ENCODE measurements at regions not wholly inside any gene's neighbourhood (a gene's known extent, or its start where the extent isn't known, plus 50 kb on each side); places are given as distances from the start of the nearest gene placed in this dataset.

- no peak for DNase-seq
- H3K4me3 Mint-ChIP-seq, result no peak overlapping the region
- no peak overlapping the region for H3K27ac Mint-ChIP-seq
- no peaks in the 10 kb centered on the region for H3K27me3 Mint-ChIP-seq (ENCODE audit: low read depth)
- ATAC-seq (replicated peaks in 1 of 2), result no peak
- H3K36me3 Mint-ChIP-seq (ENCODE audit: insufficient read depth in 2 of 2), result no peaks in the 10 kb centered on the region
- H3K4me1 Mint-ChIP-seq (ENCODE audit: low read depth), result no peaks in the 10 kb centered on the region
- H3K9me3 Mint-ChIP-seq, result peaks cover 8% of the 10 kb centered on the region in 2 donors
Observed at GRCh38 chr20:10970109-10970508, 296.3 kb upstream of the JAG1 start.

GRCh38 chr20:10971096-10971495, 297.3 kb upstream of the JAG1 start:
- Mint-ChIP-seq H3K27me3 (ENCODE audit: low read depth) (no peaks in the 10 kb centered on the region), H3K9me3 (peaks cover 6 to 9% of the 10 kb centered on the region in 2 donors), H3K4me3 (no peak overlapping the region), H3K4me1 (ENCODE audit: low read depth) (no peaks in the 10 kb centered on the region), H3K27ac (no peak overlapping the region), H3K36me3 (ENCODE audit: insufficient read depth in 2 of 2) (no peaks in the 10 kb centered on the region)
- no peak for ATAC-seq (replicated peaks in 1 of 2)
- DNase-seq, result no peak

- H3K9me3 Mint-ChIP-seq, result peaks cover 6 to 10% of the 10 kb centered on the region in 2 donors
- H3K36me3 Mint-ChIP-seq (ENCODE audit: insufficient read depth in 2 of 2), result peaks cover 0 to 2% of the 10 kb centered on the region in 2 donors
- no peaks in the 10 kb centered on the region for H3K4me1 Mint-ChIP-seq (ENCODE audit: low read depth)
- H3K27me3 Mint-ChIP-seq (ENCODE audit: low read depth), result no peaks in the 10 kb centered on the region
- no peak overlapping the region for H3K27ac Mint-ChIP-seq
- H3K4me3 Mint-ChIP-seq, result no peak overlapping the region
- no peak for DNase-seq
- no peak for ATAC-seq (replicated peaks in 1 of 2)
Observed at GRCh38 chr20:10972219-10972860, 298.5 kb upstream of the JAG1 start.

GRCh38 chr20:10976051-10976450, 302.3 kb upstream of the JAG1 start:
- H3K27ac Mint-ChIP-seq, result no peak overlapping the region
- no peak overlapping the region for H3K4me3 Mint-ChIP-seq
- DNase-seq (no peak), ATAC-seq (replicated peaks in 1 of 2) (no peak)
- peaks cover 4 to 10% of the 10 kb centered on the region in 2 donors for H3K9me3 Mint-ChIP-seq
- H3K27me3 Mint-ChIP-seq (ENCODE audit: low read depth), result no peaks in the 10 kb centered on the region
- peaks cover 0 to 2% of the 10 kb centered on the region in 2 donors for H3K36me3 Mint-ChIP-seq (ENCODE audit: insufficient read depth in 2 of 2)
- H3K4me1 Mint-ChIP-seq (ENCODE audit: low read depth), result no peaks in the 10 kb centered on the region

GRCh38 chr20:10978019-10978702, 304.4 kb upstream of the JAG1 start:
- no peak for ATAC-seq (replicated peaks in 1 of 2)
- Mint-ChIP-seq H3K36me3 (ENCODE audit: insufficient read depth in 2 of 2) (peaks cover 0 to 2% of the 10 kb centered on the region in 2 donors), H3K4me3 (no peak overlapping the region), H3K9me3 (peaks cover 1 to 10% of the 10 kb centered on the region in 2 donors), H3K27me3 (ENCODE audit: low read depth) (no peaks in the 10 kb centered on the region), H3K27ac (no peak overlapping the region), H3K4me1 (ENCODE audit: low read depth) (no peaks in the 10 kb centered on the region)
- no peak for DNase-seq

GRCh38 chr20:10978713-10979112, 304.9 kb upstream of the JAG1 start:
- no peak overlapping the region for H3K27ac Mint-ChIP-seq
- no peak for ATAC-seq (replicated peaks in 1 of 2)

GRCh38 chr20:10982692-10983091, 308.9 kb upstream of the JAG1 start:
- H3K4me1 Mint-ChIP-seq (ENCODE audit: low read depth), result no peaks in the 10 kb centered on the region
- no peak overlapping the region for H3K27ac Mint-ChIP-seq
- peaks cover 0 to 1% of the 10 kb centered on the region in 2 donors for H3K9me3 Mint-ChIP-seq
- ATAC-seq (replicated peaks in 1 of 2) (no peak), DNase-seq (no peak)
- no peaks in the 10 kb centered on the region for H3K36me3 Mint-ChIP-seq (ENCODE audit: insufficient read depth in 2 of 2)
- no peaks in the 10 kb centered on the region for H3K27me3 Mint-ChIP-seq (ENCODE audit: low read depth)
- no peak overlapping the region for H3K4me3 Mint-ChIP-seq

More at GRCh38 chr20:10978713-10979112, 304.9 kb upstream of the JAG1 start:
- DNase-seq, result no peak
- H3K4me3 Mint-ChIP-seq, result no peak overlapping the region
- no peaks in the 10 kb centered on the region for H3K4me1 Mint-ChIP-seq (ENCODE audit: low read depth)
- no peaks in the 10 kb centered on the region for H3K27me3 Mint-ChIP-seq (ENCODE audit: low read depth)
- H3K9me3 Mint-ChIP-seq, result peaks cover 1 to 9% of the 10 kb centered on the region in 2 donors
- H3K36me3 Mint-ChIP-seq (ENCODE audit: insufficient read depth in 2 of 2), result peaks cover 0 to 2% of the 10 kb centered on the region in 2 donors

- Mint-ChIP-seq H3K27ac (no peak overlapping the region), H3K4me1 (ENCODE audit: low read depth) (no peaks in the 10 kb centered on the region), H3K36me3 (ENCODE audit: insufficient read depth in 2 of 2) (no peaks in the 10 kb centered on the region), H3K4me3 (no peak overlapping the region), H3K9me3 (peaks cover 0 to 3% of the 10 kb centered on the region in 2 donors), H3K27me3 (ENCODE audit: low read depth) (no peaks in the 10 kb centered on the region)
- DNase-seq (no peak), ATAC-seq (replicated peaks in 1 of 2) (no peak)
Observed at GRCh38 chr20:10984294-10984693, 310.5 kb upstream of the JAG1 start.

GRCh38 chr20:10984913-10985312, 311.1 kb upstream of the JAG1 start:
- Mint-ChIP-seq H3K36me3 (ENCODE audit: insufficient read depth in 2 of 2) (no peaks in the 10 kb centered on the region), H3K27ac (no peak overlapping the region), H3K27me3 (ENCODE audit: low read depth) (no peaks in the 10 kb centered on the region), H3K9me3 (peaks cover 0 to 5% of the 10 kb centered on the region in 2 donors), H3K4me3 (no peak overlapping the region), H3K4me1 (ENCODE audit: low read depth) (no peaks in the 10 kb centered on the region)
- DNase-seq (no peak), ATAC-seq (replicated peaks in 1 of 2) (no peak)

- no peak overlapping the region for H3K27ac Mint-ChIP-seq
- no peak for ATAC-seq (replicated peaks in 1 of 2)
- H3K4me1 Mint-ChIP-seq (ENCODE audit: low read depth), result no peaks in the 10 kb centered on the region
- no peak for DNase-seq
- no peak overlapping the region for H3K4me3 Mint-ChIP-seq
- H3K27me3 Mint-ChIP-seq (ENCODE audit: low read depth), result no peaks in the 10 kb centered on the region
- H3K9me3 Mint-ChIP-seq, result peaks cover 0 to 5% of the 10 kb centered on the region in 2 donors
- no peaks in the 10 kb centered on the region for H3K36me3 Mint-ChIP-seq (ENCODE audit: insufficient read depth in 2 of 2)
Observed at GRCh38 chr20:10985536-10985935, 311.7 kb upstream of the JAG1 start.

- H3K9me3 Mint-ChIP-seq, result peaks cover 0 to 5% of the 10 kb centered on the region in 2 donors
- H3K27ac Mint-ChIP-seq, result no peak overlapping the region
- no peaks in the 10 kb centered on the region for H3K27me3 Mint-ChIP-seq (ENCODE audit: low read depth)
- ATAC-seq (replicated peaks in 1 of 2) (no peak), DNase-seq (no peak)
- no peaks in the 10 kb centered on the region for H3K4me1 Mint-ChIP-seq (ENCODE audit: low read depth)
- no peak overlapping the region for H3K4me3 Mint-ChIP-seq
- H3K36me3 Mint-ChIP-seq (ENCODE audit: insufficient read depth in 2 of 2), result no peaks in the 10 kb centered on the region
Observed at GRCh38 chr20:10986586-10986985, 312.8 kb upstream of the JAG1 start.

- no peaks in the 10 kb centered on the region for H3K4me1 Mint-ChIP-seq (ENCODE audit: low read depth)
- H3K27me3 Mint-ChIP-seq (ENCODE audit: low read depth), result no peaks in the 10 kb centered on the region
- peaks cover 0 to 5% of the 10 kb centered on the region in 2 donors for H3K9me3 Mint-ChIP-seq
- H3K4me3 Mint-ChIP-seq, result no peak overlapping the region
- H3K27ac Mint-ChIP-seq, result no peak overlapping the region
- ATAC-seq (replicated peaks in 1 of 2), result no peak
- H3K36me3 Mint-ChIP-seq (ENCODE audit: insufficient read depth in 2 of 2), result no peaks in the 10 kb centered on the region
- no peak for DNase-seq
Observed at GRCh38 chr20:10987651-10988383, 314.0 kb upstream of the JAG1 start.

- Mint-ChIP-seq H3K4me1 (ENCODE audit: low read depth) (no peaks in the 10 kb centered on the region), H3K9me3 (peaks cover 3 to 4% of the 10 kb centered on the region in 2 donors), H3K27me3 (ENCODE audit: low read depth) (no peaks in the 10 kb centered on the region), H3K36me3 (ENCODE audit: insufficient read depth in 2 of 2) (no peaks in the 10 kb centered on the region), H3K4me3 (no peak overlapping the region), H3K27ac (no peak overlapping the region)
- no peak for ATAC-seq (replicated peaks in 1 of 2)
- no peak for DNase-seq
Observed at GRCh38 chr20:10990625-10991382, 317.0 kb upstream of the JAG1 start.

All from activated T-cell treated with anti-CD3 and anti-CD28 coated beads, Interleukin-2, amount 50 U/mL, for 72 hours (primary cell).